H9 (cell line): ENCODE measurements at regions not wholly inside any gene's neighbourhood (a gene's known extent, or its start where the extent isn't known, plus 50 kb on each side); places are given as distances from the start of the nearest gene placed in this dataset.

Experiments
- DNase-seq: peaks from one replicate; pipeline ENCODE4 v3.0.0-alpha.2; 2017
- H2AFZ ChIP-seq: one replicate; pipeline ENCODE4 v1.6.1; 2013; ENCODE audit warnings: mild to moderate bottlenecking, low read length, control low read depth, moderate library complexity
- H2AK5ac ChIP-seq: 2 replicates; pipeline ENCODE4 v1.6.1; 2013; ENCODE audit warnings: low read length, control low read depth, mixed read lengths; ENCODE audit not compliant: insufficient read length
- H2BK120ac ChIP-seq: one replicate; pipeline ENCODE4 v1.6.1; 2013; ENCODE audit warnings: low read depth, mild to moderate bottlenecking, low read length, control low read depth, inconsistent platforms; ENCODE audit not compliant: poor library complexity, severe bottlenecking
- H2BK12ac ChIP-seq: 2 replicates; pipeline ENCODE4 v1.6.1; 2013; ENCODE audit warnings: low read length, control low read depth, mixed read lengths, low read depth; ENCODE audit not compliant: insufficient read length
- H2BK15ac ChIP-seq: 2 replicates; pipeline ENCODE4 v1.6.1; 2013; ENCODE audit warnings: low read depth, low read length, control low read depth
- H2BK20ac ChIP-seq: one replicate; pipeline ENCODE4 v1.6.1; 2013; ENCODE audit warnings: low read depth, mild to moderate bottlenecking, low read length, control low read depth, inconsistent platforms; ENCODE audit not compliant: poor library complexity, severe bottlenecking
- H2BK5ac ChIP-seq: 2 replicates; pipeline ENCODE4 v1.6.1; 2013; ENCODE audit warnings: low read length, control low read depth, mixed read lengths; ENCODE audit not compliant: insufficient read length
- H3K14ac ChIP-seq: 2 replicates; pipeline ENCODE4 v1.6.1; 2013; ENCODE audit warnings: low read length, control low read depth; ENCODE audit not compliant: insufficient read depth
- H3K18ac ChIP-seq: 2 replicates; pipeline ENCODE4 v1.6.1; 2013; ENCODE audit warnings: low read depth, mild to moderate bottlenecking, mixed read lengths, low read length, control low read depth; ENCODE audit not compliant: insufficient read length
- H3K23ac ChIP-seq: 2 replicates; pipeline ENCODE4 v1.6.1; 2013; ENCODE audit warnings: low read length, control low read depth, mixed read lengths, low read depth; ENCODE audit not compliant: insufficient read length
- H3K23me2 ChIP-seq: 2 replicates; pipeline ENCODE4 v1.6.1; 2013; ENCODE audit warnings: low read depth, mild to moderate bottlenecking, mixed read lengths, low read length, control low read depth; ENCODE audit not compliant: insufficient read length, poor library complexity, severe bottlenecking
- H3K27ac ChIP-seq: 2 replicates; pipeline ENCODE4 v1.5.1; 2013; ENCODE audit warnings: low read length, control low read depth, mixed read lengths, low read depth; ENCODE audit not compliant: insufficient read length
- H3K27me3 ChIP-seq: 2 replicates; pipeline ENCODE4 v1.6.1; 2013; ENCODE audit warnings: low read length, control low read depth, inconsistent platforms; ENCODE audit not compliant: insufficient read depth
- H3K4ac ChIP-seq: 2 replicates; pipeline ENCODE4 v1.6.1; 2013; ENCODE audit warnings: low read depth, mild to moderate bottlenecking, control low read depth, inconsistent platforms, low read length, moderate library complexity
- H3K4me1 ChIP-seq: 2 replicates; pipeline ENCODE4 v1.6.1; 2013; ENCODE audit warnings: low read length, control low read depth, inconsistent platforms; ENCODE audit not compliant: insufficient read depth
- H3K4me2 ChIP-seq: 2 replicates; pipeline ENCODE4 v1.6.1; 2013; ENCODE audit warnings: low read length, control low read depth, mixed read lengths; ENCODE audit not compliant: insufficient read length, insufficient read depth
- H3K56ac ChIP-seq: 2 replicates; pipeline ENCODE4 v1.6.1; 2013; ENCODE audit warnings: low read depth, mild to moderate bottlenecking, mixed read lengths, low read length, control low read depth; ENCODE audit not compliant: insufficient read length
- H3K79me1 ChIP-seq: 2 replicates; pipeline ENCODE4 v1.6.1; 2013; ENCODE audit warnings: low read depth, mild to moderate bottlenecking, moderate library complexity, low read length, control low read depth, inconsistent platforms; ENCODE audit not compliant: insufficient read depth, poor library complexity, severe bottlenecking
- H3K79me2 ChIP-seq: 2 replicates; pipeline ENCODE4 v1.6.1; 2013; ENCODE audit warnings: low read length, control low read depth, inconsistent platforms; ENCODE audit not compliant: insufficient read depth
- H3K9ac ChIP-seq: 2 replicates; pipeline ENCODE4 v1.6.1; 2013; ENCODE audit warnings: low read length, control low read depth, mixed read lengths; ENCODE audit not compliant: insufficient read length; ENCODE audit errors: extremely low read depth
- H3K9me3 ChIP-seq: one replicate; pipeline ENCODE4 v1.6.1; 2013; ENCODE audit warnings: low read depth, low read length, inconsistent platforms; ENCODE audit not compliant: control insufficient read depth
- H3T11ph ChIP-seq: one replicate; pipeline ENCODE4 v1.6.1; 2013; ENCODE audit warnings: mild to moderate bottlenecking, low read length, control low read depth, inconsistent platforms
- H4K20me1 ChIP-seq: one replicate; pipeline ENCODE4 v1.6.1; 2013; ENCODE audit not compliant: control insufficient read depth, insufficient read length, insufficient read depth
- H4K5ac ChIP-seq: 2 replicates; pipeline ENCODE4 v1.6.1; 2013; ENCODE audit warnings: low read depth, mild to moderate bottlenecking, mixed read lengths, low read length, control low read depth; ENCODE audit not compliant: insufficient read length
- H4K8ac ChIP-seq: replicated peaks from 2 replicates; pipeline ENCODE4 v1.6.1; 2013; ENCODE audit warnings: low read length, control low read depth, mixed read lengths, low read depth; ENCODE audit not compliant: insufficient read length
- H4K91ac ChIP-seq: 2 replicates; pipeline ENCODE4 v1.6.1; 2013; ENCODE audit warnings: low read depth, mild to moderate bottlenecking, moderate library complexity, mixed read lengths, low read length, control low read depth; ENCODE audit not compliant: insufficient read length
- H3K27ac Mint-ChIP-seq, 3 experiments: 2 replicates in 2 of 3; 3 replicates in 1 of 3; pipeline ENCODE4 v1.8.0; 2020 to 2021; ENCODE audit warnings: mixed read lengths in 3 of 3, mild to moderate bottlenecking in 1 of 3, moderate library complexity in 1 of 3
- H3K27me3 Mint-ChIP-seq: 2 replicates; pipeline ENCODE4 v1.8.0; 2021; ENCODE audit warnings: low read depth, mild to moderate bottlenecking, moderate library complexity, mixed read lengths
- H3K36me3 Mint-ChIP-seq, 3 experiments: 2 replicates in 2 of 3; 3 replicates in 1 of 3; pipeline ENCODE4 v1.8.0; 2020 to 2021; ENCODE audit warnings: low read depth in 3 of 3, mixed read lengths in 3 of 3; ENCODE audit not compliant: insufficient read depth in 1 of 3
- H3K4me1 Mint-ChIP-seq, 2 experiments: 2 replicates each; pipeline ENCODE4 v1.8.0; 2020; ENCODE audit warnings: mixed read lengths in 2 of 2
- H3K4me3 Mint-ChIP-seq, 2 experiments: 2 replicates in 1 of 2; 3 replicates in 1 of 2; pipeline ENCODE4 v1.8.0; 2020 to 2021; ENCODE audit warnings: mild to moderate bottlenecking in 2 of 2, mixed read lengths in 2 of 2, moderate library complexity in 1 of 2
- H3K9me3 Mint-ChIP-seq, 2 experiments: 2 replicates in 1 of 2; 3 replicates in 1 of 2; pipeline ENCODE4 v1.8.0; 2020; ENCODE audit warnings: mild to moderate bottlenecking in 2 of 2, mixed read lengths in 2 of 2, moderate library complexity in 1 of 2
- WGBS: extraction: QIAGEN DNeasy Blood & Tissue Kit; methylation state at CpG from one replicate; pipeline ENCODE4 v1.1.7; 2013; ENCODE audit warnings: missing lambda C conversion rate, low lambda C conversion rate, mixed read lengths; ENCODE audit not compliant: insufficient read length; ENCODE audit errors: extremely low coverage; 5-methylcytosine and 5-hydroxymethylcytosine counted together
- TF ChIP-seq, protein P1 (sequence below): fragments of 200-600 bp; sonication (generic); conservative IDR thresholded peaks from 3 replicates; pipeline ENCODE4 v1.8.0; 2021; ENCODE audit warnings: antibody characterized with exemption, mild to moderate bottlenecking

DNA sequence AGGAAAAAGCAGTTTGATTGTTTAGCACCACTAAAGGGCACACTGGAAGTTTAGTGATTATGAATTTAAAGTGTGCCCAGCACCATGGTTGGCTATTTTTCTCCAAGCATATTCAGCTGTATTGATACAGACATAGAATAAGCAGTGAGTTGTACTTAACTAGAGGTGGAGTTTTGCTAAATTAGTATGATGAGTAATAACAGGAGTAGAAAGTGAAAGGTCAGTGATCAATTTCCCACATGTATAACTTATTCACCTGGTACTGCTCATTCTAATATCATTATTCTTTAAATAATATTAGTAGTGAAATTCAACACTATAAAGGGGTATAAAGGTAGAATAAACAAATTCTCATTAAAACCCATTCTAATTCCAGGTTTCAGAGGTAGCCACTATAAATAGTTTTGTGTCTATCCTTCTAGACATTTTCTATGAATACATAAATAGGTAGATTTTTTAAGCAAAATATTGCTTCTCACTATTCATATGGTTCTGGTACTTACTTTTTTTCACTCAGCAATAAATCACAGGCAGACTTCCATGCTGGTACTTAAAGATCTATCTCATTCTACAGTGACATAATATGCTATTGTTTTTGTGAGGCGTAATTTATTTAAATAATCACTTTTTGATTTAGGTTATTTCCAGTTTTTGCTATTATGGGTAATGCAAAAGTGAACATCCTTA lies 732.9 kb downstream of the VGLL3 start:
- no peak overlapping the region for H3K56ac ChIP-seq
- no peak overlapping the region for H2BK20ac ChIP-seq
- TF ChIP-seq, protein P1, sequence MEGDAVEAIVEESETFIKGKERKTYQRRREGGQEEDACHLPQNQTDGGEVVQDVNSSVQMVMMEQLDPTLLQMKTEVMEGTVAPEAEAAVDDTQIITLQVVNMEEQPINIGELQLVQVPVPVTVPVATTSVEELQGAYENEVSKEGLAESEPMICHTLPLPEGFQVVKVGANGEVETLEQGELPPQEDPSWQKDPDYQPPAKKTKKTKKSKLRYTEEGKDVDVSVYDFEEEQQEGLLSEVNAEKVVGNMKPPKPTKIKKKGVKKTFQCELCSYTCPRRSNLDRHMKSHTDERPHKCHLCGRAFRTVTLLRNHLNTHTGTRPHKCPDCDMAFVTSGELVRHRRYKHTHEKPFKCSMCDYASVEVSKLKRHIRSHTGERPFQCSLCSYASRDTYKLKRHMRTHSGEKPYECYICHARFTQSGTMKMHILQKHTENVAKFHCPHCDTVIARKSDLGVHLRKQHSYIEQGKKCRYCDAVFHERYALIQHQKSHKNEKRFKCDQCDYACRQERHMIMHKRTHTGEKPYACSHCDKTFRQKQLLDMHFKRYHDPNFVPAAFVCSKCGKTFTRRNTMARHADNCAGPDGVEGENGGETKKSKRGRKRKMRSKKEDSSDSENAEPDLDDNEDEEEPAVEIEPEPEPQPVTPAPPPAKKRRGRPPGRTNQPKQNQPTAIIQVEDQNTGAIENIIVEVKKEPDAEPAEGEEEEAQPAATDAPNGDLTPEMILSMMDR: no peak
- no peak overlapping the region for H3K27ac ChIP-seq
- H3K27me3 ChIP-seq: no peaks in the 10 kb centered on the region
- H3K9ac ChIP-seq: no peak overlapping the region
- H3K4ac ChIP-seq: no peak overlapping the region
- H2BK12ac ChIP-seq: no peak overlapping the region
- H3K36me3 Mint-ChIP-seq: peaks cover 3 to 8% (median 3%) of the 10 kb centered on the region in 3 experiments; a peak in 4 of 7 replicates
- H2AFZ ChIP-seq: no peak overlapping the region
- no peak overlapping the region for H3K4me2 ChIP-seq
- no peaks in the 10 kb centered on the region for H3K4me1 ChIP-seq
- no peak overlapping the region for H3T11ph ChIP-seq
- H3K18ac ChIP-seq: no peak overlapping the region
- H3K23me2 ChIP-seq: no peaks in the 10 kb centered on the region
- no peak overlapping the region for H3K23ac ChIP-seq
- no peak overlapping the region for H4K8ac ChIP-seq
- H2AK5ac ChIP-seq: no peak overlapping the region
- H3K9me3 Mint-ChIP-seq: peaks cover 2 to 9% of the 10 kb centered on the region in 2 experiments; a peak in 2 of 5 replicates
- H3K27ac Mint-ChIP-seq: no peak overlapping the region
- no CpG with 5 or more reads among the region's 1 CpG for WGBS
- no peak overlapping the region for H3K14ac ChIP-seq
- H3K4me3 Mint-ChIP-seq: no peak overlapping the region
- no peak overlapping the region for H2BK120ac ChIP-seq
- no peaks in the 10 kb centered on the region for H3K27me3 Mint-ChIP-seq
- no peak overlapping the region for H2BK15ac ChIP-seq
- no peak overlapping the region for H4K5ac ChIP-seq
- no peak overlapping the region for H4K91ac ChIP-seq
- H2BK5ac ChIP-seq: no peak overlapping the region
- peaks cover 2% of the 10 kb centered on the region in 2 experiments for H3K4me1 Mint-ChIP-seq
- H4K20me1 ChIP-seq: no peaks in the 10 kb centered on the region
- no peak for DNase-seq
- H3K79me1 ChIP-seq: no peaks in the 10 kb centered on the region
- no peaks in the 10 kb centered on the region for H3K79me2 ChIP-seq
- H3K9me3 ChIP-seq: no peaks in the 10 kb centered on the region
